ENCODE measurements at regions not wholly inside any gene's neighbourhood (a gene's known extent, or its start where the extent isn't known, plus 50 kb on each side); places are given as distances from the start of the nearest gene placed in this dataset.

DNA sequence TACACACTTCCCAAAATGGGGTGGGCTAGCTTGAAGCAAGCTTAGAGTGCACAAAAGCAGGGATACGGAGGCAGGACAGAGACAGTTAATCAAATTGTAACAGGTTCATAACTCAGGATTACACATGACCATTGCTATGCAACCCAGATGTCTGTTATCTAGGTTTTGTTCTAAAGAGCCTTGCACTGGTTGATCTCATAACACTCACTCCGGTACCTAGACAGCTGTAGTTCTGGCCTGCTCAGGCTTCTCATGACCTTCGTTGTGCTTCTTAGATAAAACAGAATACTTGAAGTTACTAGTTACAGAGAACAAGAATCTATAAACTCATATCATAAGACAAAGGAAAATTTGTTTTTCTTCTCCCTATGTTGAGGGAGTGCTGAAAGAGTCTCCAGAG is 983.4 kb downstream of the TMEM121 start:
- no peak for ATAC-seq
- ChIA-PET POLR2A (ENCODE audit: unreplicated experiment) (no interaction called here), CTCF (no interaction called here)
- DNase-seq = no peak
- no peak for TF ChIP-seq EZH2 (IDR thresholded peaks at IDR 0.05; ENCODE audit: low read length, unreplicated experiment)
- TF ChIP-seq, protein P1, sequence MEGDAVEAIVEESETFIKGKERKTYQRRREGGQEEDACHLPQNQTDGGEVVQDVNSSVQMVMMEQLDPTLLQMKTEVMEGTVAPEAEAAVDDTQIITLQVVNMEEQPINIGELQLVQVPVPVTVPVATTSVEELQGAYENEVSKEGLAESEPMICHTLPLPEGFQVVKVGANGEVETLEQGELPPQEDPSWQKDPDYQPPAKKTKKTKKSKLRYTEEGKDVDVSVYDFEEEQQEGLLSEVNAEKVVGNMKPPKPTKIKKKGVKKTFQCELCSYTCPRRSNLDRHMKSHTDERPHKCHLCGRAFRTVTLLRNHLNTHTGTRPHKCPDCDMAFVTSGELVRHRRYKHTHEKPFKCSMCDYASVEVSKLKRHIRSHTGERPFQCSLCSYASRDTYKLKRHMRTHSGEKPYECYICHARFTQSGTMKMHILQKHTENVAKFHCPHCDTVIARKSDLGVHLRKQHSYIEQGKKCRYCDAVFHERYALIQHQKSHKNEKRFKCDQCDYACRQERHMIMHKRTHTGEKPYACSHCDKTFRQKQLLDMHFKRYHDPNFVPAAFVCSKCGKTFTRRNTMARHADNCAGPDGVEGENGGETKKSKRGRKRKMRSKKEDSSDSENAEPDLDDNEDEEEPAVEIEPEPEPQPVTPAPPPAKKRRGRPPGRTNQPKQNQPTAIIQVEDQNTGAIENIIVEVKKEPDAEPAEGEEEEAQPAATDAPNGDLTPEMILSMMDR (conservative IDR thresholded peaks at IDR 0.05; ENCODE audit: low read depth, low read length) = no peak
- TF ChIP-seq EZH2phosphoT487 (IDR thresholded peaks at IDR 0.05; ENCODE audit: borderline replicate concordance, low read length) = no peak
- Histone ChIP-seq H4K20me1 (ENCODE audit: low read length) (no peaks in the 10 kb centered on the region), H3F3A (ENCODE audit: low read length, unreplicated experiment) (no peaks in the 10 kb centered on the region), H3K79me2 (ENCODE audit: low read length) (no peaks in the 10 kb centered on the region), H3K4me3 (ENCODE audit: low read length) (no peak overlapping the region), H3K27me3 (ENCODE audit: low read length) (no peaks in the 10 kb centered on the region), H3K9me3 (ENCODE audit: low read length) (peaks cover 18% of the 10 kb centered on the region; the same call in 1 of the 2 replicates), H3K9me2 (replicated peaks; ENCODE audit: low read length) (no peaks in the 10 kb centered on the region), H3K4me1 (ENCODE audit: insufficient read depth, low read length) (no peaks in the 10 kb centered on the region), H3K36me3 (ENCODE audit: low read depth, low read length) (no peaks in the 10 kb centered on the region), H3K9ac (ENCODE audit: low read length) (no peak overlapping the region), H2AFZ (ENCODE audit: low read length) (no peak overlapping the region), H3K4me2 (ENCODE audit: low read length) (no peak overlapping the region), H3K27ac (ENCODE audit: low read length) (no peak overlapping the region)
- intact Hi-C loops (cut with micrococcal nuclease) = no loop called here
- BruUV-seq (replicated peaks) = no TSS peak

DNA sequence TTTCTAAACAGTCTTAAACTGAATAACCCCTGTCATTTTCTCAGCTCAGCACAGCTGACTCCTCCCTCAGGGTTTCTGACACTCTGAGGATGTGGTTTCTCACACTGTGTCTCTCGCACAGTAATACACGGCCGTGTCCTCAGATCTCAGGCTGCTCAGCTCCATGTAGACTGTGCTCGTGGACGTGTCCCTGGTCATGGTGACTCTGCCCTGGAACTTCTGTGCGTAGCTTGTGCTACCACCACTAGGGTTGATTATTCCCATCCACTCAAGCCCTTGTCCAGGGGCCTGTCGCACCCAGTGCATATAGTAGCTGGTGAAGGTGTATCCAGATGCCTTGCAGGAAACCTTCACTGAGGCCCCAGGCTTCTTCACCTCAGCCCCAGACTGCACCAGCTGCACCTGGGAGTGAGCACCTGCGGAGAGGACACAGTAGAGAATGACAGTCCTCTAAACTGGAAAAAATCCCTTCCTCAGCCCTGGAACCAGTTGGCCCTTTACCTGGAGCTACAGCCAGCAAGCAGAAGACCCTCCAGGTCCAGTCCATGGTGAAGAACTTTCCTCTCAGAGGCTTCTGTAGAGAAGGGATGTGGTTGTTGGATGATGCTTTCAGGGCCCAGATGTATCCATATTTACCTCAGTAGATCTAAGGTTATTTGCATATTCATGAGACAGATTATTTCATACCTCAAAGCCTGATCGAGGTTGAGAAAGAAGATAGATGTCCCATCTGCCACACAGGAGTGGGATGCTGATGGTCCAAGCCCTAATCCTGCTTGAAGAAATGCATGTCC is 984.8 kb downstream of the TMEM121 start:
- TF ChIP-seq, protein P1 (conservative IDR thresholded peaks at IDR 0.05; ENCODE audit: low read depth, low read length) = no peak
- TF ChIP-seq EZH2phosphoT487 (IDR thresholded peaks at IDR 0.05; ENCODE audit: borderline replicate concordance, low read length) (no peak), EZH2 (IDR thresholded peaks at IDR 0.05; ENCODE audit: low read length, unreplicated experiment) (no peak)
- H4K20me1 ChIP-seq (ENCODE audit: low read length) = no peaks in the 10 kb centered on the region
- H3K27me3 ChIP-seq (ENCODE audit: low read length) = no peaks in the 10 kb centered on the region
- no peak for DNase-seq
- H3K79me2 ChIP-seq (ENCODE audit: low read length) = no peaks in the 10 kb centered on the region
- no peaks in the 10 kb centered on the region for H3F3A ChIP-seq (ENCODE audit: low read length, unreplicated experiment)
- H3K9me3 ChIP-seq (ENCODE audit: low read length) = peaks cover 12% of the 10 kb centered on the region; the same call in 1 of the 2 replicates
- intact Hi-C loops (cut with micrococcal nuclease) = no loop called here
- no peaks in the 10 kb centered on the region for H3K9me2 ChIP-seq (replicated peaks; ENCODE audit: low read length)
- H3K4me3 ChIP-seq (ENCODE audit: low read length) = no peak overlapping the region
- no peaks in the 10 kb centered on the region for H3K4me1 ChIP-seq (ENCODE audit: insufficient read depth, low read length)
- no peak overlapping the region for H2AFZ ChIP-seq (ENCODE audit: low read length)
- ChIA-PET CTCF (no interaction called here), POLR2A (ENCODE audit: unreplicated experiment) (no interaction called here)
- H3K27ac ChIP-seq (ENCODE audit: low read length) = no peak overlapping the region
- no peak for ATAC-seq
- H3K9ac ChIP-seq (ENCODE audit: low read length) = no peak overlapping the region
- H3K4me2 ChIP-seq (ENCODE audit: low read length) = no peak overlapping the region
- no TSS peak for BruUV-seq (replicated peaks)
- no peaks in the 10 kb centered on the region for H3K36me3 ChIP-seq (ENCODE audit: low read depth, low read length)

DNA sequence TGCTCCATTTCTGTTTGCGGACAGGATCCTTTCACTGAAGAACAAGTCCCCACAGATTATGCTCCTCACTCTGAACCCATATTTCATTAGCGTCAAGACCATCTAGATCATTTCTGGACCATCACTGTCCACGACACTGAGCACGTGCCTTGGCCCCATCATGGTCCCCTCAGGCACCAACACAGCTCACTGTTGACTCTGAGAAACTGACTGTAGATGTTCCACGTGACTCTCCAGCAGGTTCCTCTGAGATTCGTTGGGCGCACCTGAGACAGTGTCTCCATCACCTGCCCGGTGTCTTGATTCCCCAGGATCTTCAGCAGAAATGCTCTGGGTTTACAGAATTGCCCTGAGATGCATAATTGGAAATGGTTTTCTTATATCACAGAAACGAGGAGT is 985.4 kb downstream of the TMEM121 start:
- Histone ChIP-seq H3K4me3 (ENCODE audit: low read length) (no peak overlapping the region), H3F3A (ENCODE audit: low read length, unreplicated experiment) (no peaks in the 10 kb centered on the region), H3K27me3 (ENCODE audit: low read length) (no peaks in the 10 kb centered on the region), H3K9ac (ENCODE audit: low read length) (no peak overlapping the region), H3K79me2 (ENCODE audit: low read length) (no peaks in the 10 kb centered on the region), H3K36me3 (ENCODE audit: low read depth, low read length) (no peaks in the 10 kb centered on the region), H2AFZ (ENCODE audit: low read length) (no peak overlapping the region), H3K9me2 (replicated peaks; ENCODE audit: low read length) (no peaks in the 10 kb centered on the region), H3K9me3 (ENCODE audit: low read length) (0 out of 2 replicates have a peak, but pooled peaks cover 11% of the 10 kb centered on the region), H3K27ac (ENCODE audit: low read length) (no peak overlapping the region), H4K20me1 (ENCODE audit: low read length) (no peaks in the 10 kb centered on the region), H3K4me2 (ENCODE audit: low read length) (no peak overlapping the region), H3K4me1 (ENCODE audit: insufficient read depth, low read length) (no peaks in the 10 kb centered on the region)
- ChIA-PET POLR2A (ENCODE audit: unreplicated experiment) (no interaction called here), CTCF (no interaction called here)
- no peak for TF ChIP-seq EZH2 (IDR thresholded peaks at IDR 0.05; ENCODE audit: low read length, unreplicated experiment)
- no peak for TF ChIP-seq EZH2phosphoT487 (IDR thresholded peaks at IDR 0.05; ENCODE audit: borderline replicate concordance, low read length)
- TF ChIP-seq, protein P1 (conservative IDR thresholded peaks at IDR 0.05; ENCODE audit: low read depth, low read length) = no peak
- DNase-seq = no peak
- intact Hi-C loops (cut with micrococcal nuclease) = no loop called here
- BruUV-seq (replicated peaks) = no TSS peak
- no peak for ATAC-seq
